IMR-90 (cell line): ENCODE measurements at regions not wholly inside any gene's neighbourhood (a gene's known extent, or its start where the extent isn't known, plus 50 kb on each side); places are given as distances from the start of the nearest gene placed in this dataset.

Source experiments
- ATAC-seq: fragments of 200-7000 bp; cut with Tn5 transposase; 2 replicates; pipeline ENCODE4 v1.9.1; 2020; ENCODE audit warnings: low read depth, mild to moderate bottlenecking, moderate library complexity
- BruUV-seq: library from RNA; stranded (reverse); fragments of 400-500 nt; replicated peaks from 2 replicates; lab custom pipeline; 2021; lab: Mats Ljungman, UMichigan
- CTCF ChIA-PET: fragments of 300-600 bp; formaldehyde crosslinking; extraction: SDS; loops from one replicate; lab custom pipeline; 2021; ENCODE audit warnings: antibody characterized with exemption; lab: Yijun Ruan, JAX
- POLR2A ChIA-PET: fragments of 300-600 bp; sonication (Branson Sonifier 250); formaldehyde crosslinking; loops from one replicate; lab custom pipeline; 2022; ENCODE audit warnings: antibody characterized with exemption; ENCODE audit not compliant: unreplicated experiment; lab: Charles Lee
- DNase-seq: peaks from one replicate; pipeline ENCODE4 v3.0.0; 2013
- H2AFZ ChIP-seq: replicated peaks from 2 replicates; pipeline ENCODE3; 2013; ENCODE audit warnings: low read length, mild to moderate bottlenecking; ENCODE audit not compliant: poor library complexity
- H2AK5ac ChIP-seq: 2 replicates; pipeline ENCODE4 v1.6.1; 2013; ENCODE audit warnings: low read depth, low read length, inconsistent platforms
- H2AK9ac ChIP-seq: replicated peaks from 2 replicates; pipeline ENCODE3; 2013; ENCODE audit warnings: mild to moderate bottlenecking, low read depth, low read length, moderate library complexity; ENCODE audit not compliant: poor library complexity
- H2BK120ac ChIP-seq: 2 replicates; pipeline ENCODE4 v1.6.1; 2013; ENCODE audit warnings: low read depth, low read length, inconsistent platforms
- H2BK15ac ChIP-seq: 3 replicates; pipeline ENCODE4 v1.6.1; 2013; ENCODE audit warnings: low read depth, low read length, inconsistent platforms
- H2BK20ac ChIP-seq: 2 replicates; pipeline ENCODE4 v1.6.1; 2013; ENCODE audit warnings: low read depth, mild to moderate bottlenecking, inconsistent platforms, low read length, moderate library complexity
- H2BK5ac ChIP-seq: 2 replicates; pipeline ENCODE4 v1.6.1; 2013; ENCODE audit warnings: mild to moderate bottlenecking, low read depth, low read length, inconsistent platforms; ENCODE audit not compliant: poor library complexity, severe bottlenecking
- H3K14ac ChIP-seq: replicated peaks from 2 replicates; pipeline ENCODE4 v1.6.1; 2013; ENCODE audit warnings: low read depth, low read length, inconsistent platforms
- H3K18ac ChIP-seq: 2 replicates; pipeline ENCODE4 v1.6.1; 2013; ENCODE audit warnings: low read depth, low read length, control low read depth
- H3K23ac ChIP-seq: 2 replicates; pipeline ENCODE4 v1.6.1; 2013; ENCODE audit warnings: low read depth, low read length, inconsistent platforms
- H3K27ac ChIP-seq: 2 replicates; pipeline ENCODE4 v1.5.1; 2013; ENCODE audit warnings: mild to moderate bottlenecking, control low read depth, low read length; ENCODE audit not compliant: insufficient read depth
- H3K27me3 ChIP-seq: 2 replicates; pipeline ENCODE4 v1.6.1; 2013; ENCODE audit warnings: low read length; ENCODE audit not compliant: control insufficient read depth, insufficient read depth
- H3K36me3 ChIP-seq: 2 replicates; pipeline ENCODE4 v1.6.1; 2013; ENCODE audit warnings: low read length, mixed read lengths; ENCODE audit not compliant: control insufficient read depth, insufficient read depth
- H3K4ac ChIP-seq: 2 replicates; pipeline ENCODE4 v1.6.1; 2013; ENCODE audit warnings: low read depth, low read length, inconsistent platforms
- H3K4me1 ChIP-seq: 2 replicates; pipeline ENCODE4 v1.6.1; 2013; ENCODE audit warnings: low read length, mixed read lengths; ENCODE audit not compliant: control insufficient read depth, insufficient read depth
- H3K4me2 ChIP-seq: 2 replicates; pipeline ENCODE4 v1.6.1; 2013; ENCODE audit warnings: low read depth, mild to moderate bottlenecking, control low read depth, low read length, moderate library complexity
- H3K4me3 ChIP-seq: 2 replicates; pipeline ENCODE4 v1.5.1; 2013; ENCODE audit warnings: low read depth, mild to moderate bottlenecking, control low read depth, low read length, moderate library complexity; ENCODE audit not compliant: insufficient read depth
- H3K56ac ChIP-seq: 2 replicates; pipeline ENCODE4 v1.6.1; 2013; ENCODE audit warnings: low read length, inconsistent platforms; ENCODE audit not compliant: insufficient read depth; ENCODE audit errors: extremely low read depth
- H3K79me1 ChIP-seq, 2 experiments: 2 replicates each; pipeline ENCODE4 v1.6.1; 2013; ENCODE audit warnings: low read length in 2 of 2, inconsistent platforms in 1 of 2, low read depth in 1 of 2
- H3K9ac ChIP-seq: 2 replicates; pipeline ENCODE4 v1.6.1; 2013; ENCODE audit warnings: low read depth, low read length, control low read depth
- H3K9me1 ChIP-seq: 2 replicates; pipeline ENCODE4 v1.6.1; 2013; ENCODE audit warnings: low read length, inconsistent platforms; ENCODE audit not compliant: insufficient read depth
- H3K9me3 ChIP-seq: 2 replicates; pipeline ENCODE4 v1.6.1; 2013; ENCODE audit warnings: low read length; ENCODE audit not compliant: control insufficient read depth, insufficient read depth
- H4K20me1 ChIP-seq: 2 replicates; pipeline ENCODE4 v1.6.1; 2013; ENCODE audit warnings: low read length, inconsistent platforms; ENCODE audit not compliant: insufficient read depth
- H4K5ac ChIP-seq: 2 replicates; pipeline ENCODE4 v1.6.1; 2013; ENCODE audit warnings: mild to moderate bottlenecking, low read depth, low read length, control low read depth
- H4K8ac ChIP-seq, 2 experiments: 2 replicates each; pipeline ENCODE4 v1.6.1; 2013; ENCODE audit warnings: low read depth in 2 of 2, low read length in 2 of 2, control low read depth in 1 of 2, inconsistent platforms in 1 of 2
- H4K91ac ChIP-seq: 2 replicates; pipeline ENCODE4 v1.6.1; 2013; ENCODE audit warnings: low read depth, low read length, inconsistent platforms; ENCODE audit not compliant: insufficient read depth
- CHD1 ChIP-seq: IDR thresholded peaks from 2 replicates; pipeline ENCODE4 v1.6.1; 2012; ENCODE audit warnings: low read depth, low read length, improper control_type of control experiment
- FOS ChIP-seq: fragments of 150-350 bp; IDR thresholded peaks from 2 replicates; pipeline ENCODE4 v1.6.1; 2016; ENCODE audit warnings: low read depth, low read length
- MAFK ChIP-seq: IDR thresholded peaks from 2 replicates; pipeline ENCODE4 v1.6.1; 2012; ENCODE audit warnings: low read depth, low read length, improper control_type of control experiment
- MAZ ChIP-seq: IDR thresholded peaks from 2 replicates; pipeline ENCODE4 v1.6.1; 2012; ENCODE audit warnings: low read depth, mild to moderate bottlenecking, low read length, improper control_type of control experiment, moderate library complexity, borderline replicate concordance
- MXI1 ChIP-seq: IDR thresholded peaks from 2 replicates; pipeline ENCODE4 v1.6.1; 2012; ENCODE audit warnings: low read depth, mild to moderate bottlenecking, low read length, moderate library complexity, borderline replicate concordance
- POLR2A ChIP-seq: IDR thresholded peaks from 2 replicates; pipeline ENCODE4 v1.6.1; 2012; ENCODE audit warnings: mild to moderate bottlenecking, low read depth, low read length
- RAD21 ChIP-seq: IDR thresholded peaks from 2 replicates; pipeline ENCODE4 v1.6.1; 2012; ENCODE audit warnings: low read length, improper control_type of control experiment
- RCOR1 ChIP-seq: IDR thresholded peaks from 2 replicates; pipeline ENCODE4 v1.6.1; 2012; ENCODE audit warnings: mild to moderate bottlenecking, low read length, improper control_type of control experiment; ENCODE audit not compliant: insufficient replicate concordance
- RFX5 ChIP-seq: IDR thresholded peaks from 2 replicates; pipeline ENCODE4 v1.8.0; 2012; ENCODE audit warnings: low read depth, mild to moderate bottlenecking, low read length, moderate library complexity
- WGBS, 2 experiments: methylation state at CpG; one replicate each; pipeline versions ENCODE4 v1.1.5 to v1.1.7; 2013; ENCODE audit warnings: missing lambda C conversion rate in 2 of 2; ENCODE audit not compliant: insufficient read length in 1 of 2; ENCODE audit errors: extremely low coverage in 2 of 2; 5-methylcytosine and 5-hydroxymethylcytosine counted together
- dilution Hi-C: fragments of 300-500 bp; cut with HindIII; formaldehyde crosslinking; loops from one replicate; pipeline ENCODE4 v1.14.3; 2018; ENCODE audit warnings: low sequenced_read_pairs; ENCODE audit not compliant: unreplicated experiment
- in situ Hi-C: fragments of 300-500 bp; cut with MboI; formaldehyde crosslinking; loops from 3 replicates; pipeline ENCODE4 v1.14.3; 2019; ENCODE audit warnings: low sequenced_read_pairs, inconsistent platforms, mixed read lengths
- intact Hi-C: fragments of 100-400 bp; cut with micrococcal nuclease; formaldehyde crosslinking; loops from 2 replicates; pipeline ENCODE4 v1.10.0; 2022
- TF ChIP-seq, protein P1 (sequence below): fragments of 150-350 bp; IDR thresholded peaks from 2 replicates; pipeline ENCODE4 v1.6.1; 2016; ENCODE audit warnings: low read depth, mild to moderate bottlenecking, low read length, moderate library complexity, borderline replicate concordance
- TF ChIP-seq, protein P2 (sequence below): conservative IDR thresholded peaks from 2 replicates; pipeline ENCODE4 v1.5.1; 2012; ENCODE audit warnings: mild to moderate bottlenecking, low read depth, low read length, improper control_type of control experiment
- TF ChIP-seq, protein P3 (sequence below): fragments of 150-350 bp; IDR thresholded peaks from 2 replicates; pipeline ENCODE4 v1.6.1; 2017; ENCODE audit warnings: mild to moderate bottlenecking, antibody characterized with exemption, low read length, low read depth

DNA sequence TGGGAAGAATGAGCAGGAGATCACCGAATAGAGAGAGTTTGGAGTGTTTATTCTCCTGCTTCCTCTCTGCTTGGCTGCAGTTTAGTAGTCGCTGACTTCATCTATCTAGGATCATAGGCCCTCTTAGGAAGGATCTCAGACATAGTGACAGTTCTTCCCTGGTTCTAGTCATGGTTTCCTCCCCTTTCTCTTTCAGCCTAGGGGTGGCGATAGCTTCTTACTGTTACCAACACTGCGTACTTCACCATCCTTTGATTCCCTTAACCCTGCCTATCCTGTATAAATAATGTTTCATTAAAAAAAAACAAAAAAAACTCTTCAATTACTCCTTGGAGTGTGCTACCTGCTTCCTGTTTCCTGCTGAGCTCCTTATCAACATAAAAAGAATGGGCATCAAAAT lies 103.8 kb downstream of the DDX53 start:
- H2AK5ac ChIP-seq = no peak overlapping the region
- no peak overlapping the region for H3K27ac ChIP-seq
- no peak overlapping the region for H3K9ac ChIP-seq
- H3K36me3 ChIP-seq = no peaks in the 10 kb centered on the region
- no peak overlapping the region for H4K91ac ChIP-seq
- no peaks in the 10 kb centered on the region for H3K4me1 ChIP-seq
- H4K8ac ChIP-seq = no peak overlapping the region
- H3K18ac ChIP-seq = no peak overlapping the region
- H3K23ac ChIP-seq = no peak overlapping the region
- H2BK20ac ChIP-seq = no peak overlapping the region
- ATAC-seq (no peak), DNase-seq (no peak)
- no peaks in the 10 kb centered on the region for H3K9me3 ChIP-seq
- WGBS, 2 experiments = no CpG with 5 or more reads among the region's 4 CpGs
- POLR2A ChIA-PET = no interaction called here
- H3K14ac ChIP-seq = no peak overlapping the region
- H2AK9ac ChIP-seq = no peak overlapping the region
- no peaks in the 10 kb centered on the region for H3K9me1 ChIP-seq
- no peak overlapping the region for H2BK120ac ChIP-seq
- H2BK15ac ChIP-seq = no peak overlapping the region
- TF ChIP-seq MAZ (no peak), RAD21 (no peak), FOS (no peak), POLR2A (no peak), RCOR1 (no peak), MAFK (no peak), RFX5 (no peak), MXI1 (no peak), CHD1 (no peak)
- TF ChIP-seq, protein P1, sequence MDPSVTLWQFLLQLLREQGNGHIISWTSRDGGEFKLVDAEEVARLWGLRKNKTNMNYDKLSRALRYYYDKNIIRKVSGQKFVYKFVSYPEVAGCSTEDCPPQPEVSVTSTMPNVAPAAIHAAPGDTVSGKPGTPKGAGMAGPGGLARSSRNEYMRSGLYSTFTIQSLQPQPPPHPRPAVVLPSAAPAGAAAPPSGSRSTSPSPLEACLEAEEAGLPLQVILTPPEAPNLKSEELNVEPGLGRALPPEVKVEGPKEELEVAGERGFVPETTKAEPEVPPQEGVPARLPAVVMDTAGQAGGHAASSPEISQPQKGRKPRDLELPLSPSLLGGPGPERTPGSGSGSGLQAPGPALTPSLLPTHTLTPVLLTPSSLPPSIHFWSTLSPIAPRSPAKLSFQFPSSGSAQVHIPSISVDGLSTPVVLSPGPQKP = no peak
- TF ChIP-seq, protein P2, sequence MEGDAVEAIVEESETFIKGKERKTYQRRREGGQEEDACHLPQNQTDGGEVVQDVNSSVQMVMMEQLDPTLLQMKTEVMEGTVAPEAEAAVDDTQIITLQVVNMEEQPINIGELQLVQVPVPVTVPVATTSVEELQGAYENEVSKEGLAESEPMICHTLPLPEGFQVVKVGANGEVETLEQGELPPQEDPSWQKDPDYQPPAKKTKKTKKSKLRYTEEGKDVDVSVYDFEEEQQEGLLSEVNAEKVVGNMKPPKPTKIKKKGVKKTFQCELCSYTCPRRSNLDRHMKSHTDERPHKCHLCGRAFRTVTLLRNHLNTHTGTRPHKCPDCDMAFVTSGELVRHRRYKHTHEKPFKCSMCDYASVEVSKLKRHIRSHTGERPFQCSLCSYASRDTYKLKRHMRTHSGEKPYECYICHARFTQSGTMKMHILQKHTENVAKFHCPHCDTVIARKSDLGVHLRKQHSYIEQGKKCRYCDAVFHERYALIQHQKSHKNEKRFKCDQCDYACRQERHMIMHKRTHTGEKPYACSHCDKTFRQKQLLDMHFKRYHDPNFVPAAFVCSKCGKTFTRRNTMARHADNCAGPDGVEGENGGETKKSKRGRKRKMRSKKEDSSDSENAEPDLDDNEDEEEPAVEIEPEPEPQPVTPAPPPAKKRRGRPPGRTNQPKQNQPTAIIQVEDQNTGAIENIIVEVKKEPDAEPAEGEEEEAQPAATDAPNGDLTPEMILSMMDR = no peak
- TF ChIP-seq, protein P3, sequence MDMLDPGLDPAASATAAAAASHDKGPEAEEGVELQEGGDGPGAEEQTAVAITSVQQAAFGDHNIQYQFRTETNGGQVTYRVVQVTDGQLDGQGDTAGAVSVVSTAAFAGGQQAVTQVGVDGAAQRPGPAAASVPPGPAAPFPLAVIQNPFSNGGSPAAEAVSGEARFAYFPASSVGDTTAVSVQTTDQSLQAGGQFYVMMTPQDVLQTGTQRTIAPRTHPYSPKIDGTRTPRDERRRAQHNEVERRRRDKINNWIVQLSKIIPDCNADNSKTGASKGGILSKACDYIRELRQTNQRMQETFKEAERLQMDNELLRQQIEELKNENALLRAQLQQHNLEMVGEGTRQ = no peak
- no peaks in the 10 kb centered on the region for H3K79me1 ChIP-seq
- intact Hi-C loops = no loop called here
- no peak overlapping the region for H2BK5ac ChIP-seq
- H3K4ac ChIP-seq = no peak overlapping the region
- H4K5ac ChIP-seq = no peak overlapping the region
- in situ Hi-C loops = no loop called here
- CTCF ChIA-PET = no interaction called here
- no peak overlapping the region for H3K56ac ChIP-seq
- H3K27me3 ChIP-seq = no peaks in the 10 kb centered on the region
- H2AFZ ChIP-seq = no peak overlapping the region
- dilution Hi-C loops = no loop called here
- no peak overlapping the region for H3K4me2 ChIP-seq
- H3K4me3 ChIP-seq = no peak overlapping the region
- no TSS peak for BruUV-seq
- H4K20me1 ChIP-seq = no peaks in the 10 kb centered on the region
